Esophagus muscularis mucosa (tissue), 4 donors: ENCODE measurements at regions not wholly inside any gene's neighbourhood (a gene's known extent, or its start where the extent isn't known, plus 50 kb on each side); places are given as distances from the start of the nearest gene placed in this dataset.

Source experiments
- DNase-seq: peaks from one replicate; pipeline ENCODE4 v3.0.0-alpha.2; 2017; ENCODE audit errors: extremely low spot score
- H3K27ac ChIP-seq, 4 donors: fragments of 200-600 bp; sonication (generic); replicated peaks in 1 of 4; 1 replicate in 3 of 4; 2 replicates in 1 of 4; pipeline ENCODE4 v1.5.1; 2016 to 2019; ENCODE audit warnings: mild to moderate bottlenecking in 1 of 4
- H3K27me3 ChIP-seq, 4 donors: fragments of 200-600 bp; sonication (generic); one replicate each; pipeline versions ENCODE4 v1.5.1 to v1.6.0; 2016 to 2019
- H3K36me3 ChIP-seq, 4 donors: fragments of 200-600 bp; sonication (generic); one replicate each; pipeline ENCODE4 v1.5.1; 2016 to 2019
- H3K4me1 ChIP-seq, 4 donors: fragments of 200-600 bp; sonication (generic); one replicate each; pipeline ENCODE4 v1.5.1; 2016 to 2019
- H3K4me3 ChIP-seq, 4 donors: fragments of 200-600 bp; sonication (generic); 1 replicate in 2 of 4; 2 replicates in 2 of 4; pipeline ENCODE4 v1.5.1; 2016 to 2019; ENCODE audit warnings: mild to moderate bottlenecking in 4 of 4, moderate library complexity in 1 of 4
- H3K9me3 ChIP-seq, 4 donors: fragments of 200-600 bp; sonication (generic); 1 replicate in 3 of 4; 2 replicates in 1 of 4; pipeline ENCODE4 v1.5.1; 2016 to 2019
- EP300 ChIP-seq: sonication (generic); formaldehyde crosslinking; IDR thresholded peaks from one replicate; pipeline ENCODE4 v1.6.1; 2017; ENCODE audit warnings: antibody characterized with exemption
- POLR2A ChIP-seq: fragments of 450-650 bp; IDR thresholded peaks from one replicate; pipeline ENCODE4 v1.6.1; 2017; ENCODE audit warnings: antibody characterized with exemption, moderate library complexity, mild to moderate bottlenecking, low read depth
- POLR2AphosphoS5 ChIP-seq, 2 donors: sonication (generic); formaldehyde crosslinking; IDR thresholded peaks; one replicate each; pipeline ENCODE4 v1.6.1; 2017; ENCODE audit warnings: antibody characterized with exemption in 2 of 2
- WGBS: methylation state at CpG from one replicate; pipeline ENCODE4 v1.1.5; 2018; 5-methylcytosine and 5-hydroxymethylcytosine counted together
- intact Hi-C: fragments of 100-400 bp; cut with DNase I; formaldehyde crosslinking; loops from one replicate; pipeline ENCODE4 v1.15.1; 2023
- TF ChIP-seq, protein P1 (sequence below), 3 experiments: fragments of 200-600 bp in 2 of 3; fragments of 450-650 bp in 1 of 3; sonication (generic) in 2 of 3; IDR thresholded peaks; one replicate each; pipeline ENCODE4 v1.5.1; 2017 to 2019; ENCODE audit warnings: antibody characterized with exemption in 3 of 3, mild to moderate bottlenecking in 2 of 3, moderate library complexity in 1 of 3

DNA sequence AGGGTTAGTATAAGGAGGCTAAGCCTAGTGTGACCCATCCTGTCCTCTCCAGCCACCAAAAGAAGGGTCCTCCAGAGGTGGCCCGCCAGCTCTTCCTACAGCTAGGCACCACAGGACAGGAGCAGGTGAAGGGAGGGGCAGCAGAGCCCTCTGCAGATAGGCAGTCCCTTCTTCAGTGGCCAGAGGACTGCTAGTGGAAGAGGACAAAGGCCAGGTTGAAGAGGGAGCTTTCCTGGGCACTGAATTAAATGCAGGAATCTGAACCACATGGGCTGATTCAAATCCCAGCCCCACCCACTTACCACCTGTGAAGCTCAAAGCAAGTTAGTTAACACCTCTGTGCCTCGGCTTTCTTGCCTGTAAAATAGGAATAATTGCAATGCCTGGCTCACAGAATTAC is 409.5 kb downstream of the NXPE2 start:
- no peak overlapping the region for H3K4me3 ChIP-seq
- no peak for DNase-seq
- intact Hi-C loops, result no loop called here
- 77% methylated on average over 2 of the region's 2 CpGs for WGBS
- H3K27ac ChIP-seq, result no peak overlapping the region
- TF ChIP-seq POLR2A (no peak), EP300 (no peak), POLR2AphosphoS5 (IDR thresholded peaks at IDR 0.05) (no peak)
- TF ChIP-seq, protein P1, sequence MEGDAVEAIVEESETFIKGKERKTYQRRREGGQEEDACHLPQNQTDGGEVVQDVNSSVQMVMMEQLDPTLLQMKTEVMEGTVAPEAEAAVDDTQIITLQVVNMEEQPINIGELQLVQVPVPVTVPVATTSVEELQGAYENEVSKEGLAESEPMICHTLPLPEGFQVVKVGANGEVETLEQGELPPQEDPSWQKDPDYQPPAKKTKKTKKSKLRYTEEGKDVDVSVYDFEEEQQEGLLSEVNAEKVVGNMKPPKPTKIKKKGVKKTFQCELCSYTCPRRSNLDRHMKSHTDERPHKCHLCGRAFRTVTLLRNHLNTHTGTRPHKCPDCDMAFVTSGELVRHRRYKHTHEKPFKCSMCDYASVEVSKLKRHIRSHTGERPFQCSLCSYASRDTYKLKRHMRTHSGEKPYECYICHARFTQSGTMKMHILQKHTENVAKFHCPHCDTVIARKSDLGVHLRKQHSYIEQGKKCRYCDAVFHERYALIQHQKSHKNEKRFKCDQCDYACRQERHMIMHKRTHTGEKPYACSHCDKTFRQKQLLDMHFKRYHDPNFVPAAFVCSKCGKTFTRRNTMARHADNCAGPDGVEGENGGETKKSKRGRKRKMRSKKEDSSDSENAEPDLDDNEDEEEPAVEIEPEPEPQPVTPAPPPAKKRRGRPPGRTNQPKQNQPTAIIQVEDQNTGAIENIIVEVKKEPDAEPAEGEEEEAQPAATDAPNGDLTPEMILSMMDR (IDR thresholded peaks at IDR 0.05), result no peak
- H3K27me3 ChIP-seq, result peaks cover 0 to 21% (median 0%) of the 10 kb centered on the region in 4 donors
- no peaks in the 10 kb centered on the region for H3K36me3 ChIP-seq
- H3K4me1 ChIP-seq, result peaks cover 0 to 3% (median 0%) of the 10 kb centered on the region in 4 donors
- H3K9me3 ChIP-seq, result no peaks in the 10 kb centered on the region

DNA sequence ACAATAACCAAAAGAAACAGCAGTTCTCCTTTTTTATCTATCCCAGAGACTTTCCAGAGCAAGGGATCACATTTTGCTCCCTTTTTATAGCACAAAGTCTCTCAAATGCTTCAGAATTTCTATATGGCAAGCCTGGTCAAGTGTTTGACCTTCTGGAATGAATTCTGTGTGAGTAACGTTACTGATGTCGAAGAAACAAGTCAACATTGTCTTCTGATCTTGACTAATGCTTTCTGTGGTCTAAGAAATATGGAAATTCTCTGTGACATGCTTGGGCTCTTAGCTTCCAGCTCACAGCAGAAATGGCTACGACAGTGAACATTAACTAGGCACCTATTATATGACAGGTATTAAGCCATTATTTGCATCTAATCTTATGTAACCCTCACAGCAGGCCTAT is 411.7 kb downstream of the CADM1 start:
- Histone ChIP-seq H3K9me3 (no peaks in the 10 kb centered on the region), H3K4me3 (no peak overlapping the region), H3K27me3 (peaks cover 0 to 5% (median 0%) of the 10 kb centered on the region in 4 donors), H3K27ac (no peak overlapping the region), H3K4me1 (no peaks in the 10 kb centered on the region), H3K36me3 (no peaks in the 10 kb centered on the region)
- TF ChIP-seq POLR2AphosphoS5 (IDR thresholded peaks at IDR 0.05), result no peak
- no peak for TF ChIP-seq EP300
- TF ChIP-seq, protein P1 (IDR thresholded peaks at IDR 0.05), result no peak
- TF ChIP-seq POLR2A, result no peak
- WGBS, result 83% methylated on average over 3 of the region's 3 CpGs
- no peak for DNase-seq
- intact Hi-C loops, result no loop called here

DNA sequence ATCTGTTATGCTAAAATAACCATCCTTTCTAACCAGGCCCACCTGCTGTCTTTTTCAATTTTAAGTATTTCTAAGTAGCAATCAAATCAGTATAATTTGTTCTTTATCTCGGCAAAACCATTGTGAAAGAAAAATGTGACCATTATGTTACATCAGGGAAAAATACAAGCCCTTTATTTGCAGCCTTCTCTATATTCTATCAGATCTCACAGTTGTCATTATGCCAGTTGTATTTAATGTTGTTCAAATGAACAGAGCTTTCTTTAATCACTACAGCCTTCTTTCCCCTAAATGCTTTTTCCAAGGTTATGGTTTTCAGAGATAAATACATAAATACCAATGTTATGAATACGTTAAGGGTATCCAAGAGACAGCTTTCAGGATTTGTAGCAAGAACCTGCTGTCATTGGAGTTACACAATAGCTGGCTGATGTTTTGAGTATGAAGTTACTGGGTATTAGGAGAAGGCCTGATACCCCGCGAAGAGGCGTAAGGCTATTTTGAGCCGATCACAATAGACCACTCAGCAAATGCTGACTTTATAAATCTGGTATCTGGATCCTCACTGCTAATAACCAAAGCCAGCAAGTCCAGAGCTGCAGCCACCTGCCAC is 406.3 kb downstream of the CADM1 start:
- Histone ChIP-seq H3K4me3 (no peak overlapping the region), H3K27ac (no peak overlapping the region), H3K27me3 (no peaks in the 10 kb centered on the region), H3K4me1 (no peaks in the 10 kb centered on the region), H3K36me3 (no peaks in the 10 kb centered on the region), H3K9me3 (no peaks in the 10 kb centered on the region)
- no peak for TF ChIP-seq POLR2A
- TF ChIP-seq, protein P1 (IDR thresholded peaks at IDR 0.05), result no peak
- TF ChIP-seq EP300, result no peak
- intact Hi-C loops, result no loop called here
- DNase-seq, result no peak
- 61% methylated on average over 6 of the region's 6 CpGs for WGBS

DNA sequence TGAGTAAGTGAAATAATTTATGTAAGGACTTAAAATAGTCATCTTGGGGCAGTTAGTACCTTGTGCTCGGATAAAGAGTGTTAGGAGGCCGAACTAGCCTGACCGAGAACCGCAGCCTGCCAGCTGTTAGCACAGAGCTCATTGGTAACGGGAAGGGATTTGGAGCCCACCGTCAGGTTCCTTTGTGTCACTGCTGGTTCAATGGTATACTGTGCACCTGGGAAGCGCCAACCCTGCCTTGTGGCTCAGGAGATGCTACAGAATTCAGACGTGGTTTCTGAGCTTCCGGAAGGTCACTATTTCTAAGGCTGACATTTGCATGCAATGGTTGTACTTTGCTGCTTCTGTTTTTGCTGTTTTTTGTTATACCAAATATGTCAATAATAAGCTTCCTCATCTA is 403.5 kb downstream of the CADM1 start:
- H3K36me3 ChIP-seq, result no peaks in the 10 kb centered on the region
- 90% methylated on average over 9 of the region's 9 CpGs for WGBS
- H3K27ac ChIP-seq, result no peak overlapping the region
- intact Hi-C loops, result no loop called here
- H3K27me3 ChIP-seq, result peaks cover 0 to 5% (median 0%) of the 10 kb centered on the region in 4 donors
- H3K4me3 ChIP-seq, result no peak overlapping the region
- no peak for DNase-seq
- H3K4me1 ChIP-seq, result no peaks in the 10 kb centered on the region
- TF ChIP-seq POLR2AphosphoS5 (IDR thresholded peaks at IDR 0.05), result no peak
- TF ChIP-seq, protein P1 (IDR thresholded peaks at IDR 0.05), result no peak
- TF ChIP-seq POLR2A, result no peak
- TF ChIP-seq EP300, result no peak
- no peaks in the 10 kb centered on the region for H3K9me3 ChIP-seq

DNA sequence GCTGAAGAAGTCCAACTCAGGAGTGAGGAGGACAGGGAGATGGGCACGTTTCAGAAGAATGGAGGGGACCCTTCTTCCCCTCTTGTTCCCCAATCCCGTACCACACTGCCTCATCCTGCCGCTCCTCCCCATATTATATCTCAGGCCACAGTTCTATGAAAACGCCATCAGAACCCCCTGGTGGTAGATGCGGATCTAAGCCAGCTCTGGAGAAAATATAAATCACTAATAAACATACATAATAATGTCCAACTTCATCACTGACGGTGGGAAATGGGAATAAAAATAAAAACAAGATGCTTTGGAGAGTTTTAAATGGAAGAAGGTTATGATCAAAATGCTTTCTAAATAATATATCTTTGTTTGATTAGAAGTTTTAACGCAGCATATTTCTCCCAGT is 400.3 kb downstream of the CADM1 start:
- Histone ChIP-seq H3K27ac (no peak overlapping the region), H3K4me3 (no peak overlapping the region), H3K36me3 (no peaks in the 10 kb centered on the region), H3K4me1 (no peaks in the 10 kb centered on the region), H3K27me3 (peaks cover 0 to 5% (median 0%) of the 10 kb centered on the region in 4 donors), H3K9me3 (no peaks in the 10 kb centered on the region)
- DNase-seq, result no peak
- WGBS, result 87% methylated on average over 7 of the region's 7 CpGs
- intact Hi-C loops, result no loop called here
- TF ChIP-seq EP300 (no peak), POLR2A (no peak), POLR2AphosphoS5 (IDR thresholded peaks at IDR 0.05) (no peak)
- TF ChIP-seq, protein P1 (IDR thresholded peaks at IDR 0.05), result no peak
